SU-DHL-6 (cell line): ENCODE measurements at regions not wholly inside any gene's neighbourhood (a gene's known extent, or its start where the extent isn't known, plus 50 kb on each side); places are given as distances from the start of the nearest gene placed in this dataset.

Source experiments
- H2AFZ ChIP-seq: fragments of 200-600 bp; sonication (generic); 2 replicates; pipeline ENCODE4 v1.6.1; 2014; ENCODE audit warnings: low read depth, mild to moderate bottlenecking, moderate library complexity, mixed read lengths, antibody characterized with exemption, low read length; ENCODE audit not compliant: severe bottlenecking
- H3F3A ChIP-seq: fragments of 200-600 bp; shearing (Covaris generic); 2 replicates; pipeline ENCODE4 v1.6.0; 2016; ENCODE audit warnings: antibody characterized with exemption, mild to moderate bottlenecking; ENCODE audit not compliant: insufficient read depth
- H3K27ac ChIP-seq: fragments of 200-600 bp; sonication (generic); 2 replicates; pipeline ENCODE4 v1.5.1; 2016; ENCODE audit warnings: low read depth, mild to moderate bottlenecking, low read length, moderate library complexity, mixed read lengths
- H3K27me3 ChIP-seq: fragments of 200-600 bp; sonication (generic), shearing (Covaris generic); 2 replicates; pipeline ENCODE4 v1.6.0; 2014; ENCODE audit warnings: mild to moderate bottlenecking, low read length
- H3K36me3 ChIP-seq: fragments of 200-600 bp; sonication (generic); 2 replicates; pipeline ENCODE4 v1.6.1; 2014; ENCODE audit warnings: mild to moderate bottlenecking, low read length, mixed read lengths
- H3K4me2 ChIP-seq: fragments of 300-600, 200-600 bp; shearing (Covaris generic), sonication (generic); 2 replicates; pipeline ENCODE4 v1.6.0; 2014; ENCODE audit warnings: low read length, low read depth, mild to moderate bottlenecking; ENCODE audit not compliant: poor library complexity, severe bottlenecking
- H3K4me3 ChIP-seq: fragments of 200-600 bp; sonication (generic); 2 replicates; pipeline ENCODE4 v1.5.1; 2014; ENCODE audit warnings: antibody characterized with exemption, low read length, mild to moderate bottlenecking, mixed read lengths; ENCODE audit not compliant: insufficient read depth, poor library complexity, severe bottlenecking
- H3K79me2 ChIP-seq: fragments of 200-600 bp; sonication (generic); 2 replicates; pipeline ENCODE4 v1.6.1; 2014; ENCODE audit warnings: mild to moderate bottlenecking, low read length, moderate library complexity; ENCODE audit not compliant: insufficient read depth
- H3K9ac ChIP-seq: fragments of 200-600 bp; sonication (generic); 2 replicates; pipeline ENCODE4 v1.7.0; 2014; ENCODE audit warnings: mild to moderate bottlenecking, low read length
- H3K9me2 ChIP-seq: fragments of 200-600 bp; sonication (generic); replicated peaks from 2 replicates; pipeline ENCODE4 v1.6.1; 2014; ENCODE audit warnings: low read length; ENCODE audit not compliant: insufficient read depth
- H3K9me3 ChIP-seq: fragments of 200-600 bp; sonication (generic); 2 replicates; pipeline ENCODE4 v1.6.1; 2014; ENCODE audit warnings: low read length, mixed read lengths; ENCODE audit not compliant: insufficient read depth
- H4K20me1 ChIP-seq: fragments of 200-600 bp; sonication (generic); 2 replicates; pipeline ENCODE4 v1.6.1; 2014; ENCODE audit warnings: low read depth, mild to moderate bottlenecking, antibody characterized with exemption, low read length, moderate library complexity, mixed read lengths
- EZH2phosphoT487 ChIP-seq: fragments of 200-600 bp; sonication (generic), shearing (Covaris generic); conservative IDR thresholded peaks from 2 replicates; pipeline ENCODE4 v1.6.1; 2018; ENCODE audit warnings: mild to moderate bottlenecking, antibody characterized with exemption, low read length, moderate library complexity, mixed read lengths
- TF ChIP-seq, protein P1 (sequence below): fragments of 200-600 bp; sonication (generic); IDR thresholded peaks from one replicate; pipeline ENCODE4 v1.5.1; 2017; ENCODE audit warnings: antibody characterized with exemption, mild to moderate bottlenecking, low read length, moderate library complexity; ENCODE audit not compliant: insufficient read depth, poor library complexity, severe bottlenecking

GRCh38 chrX:76918033-76918432 lies 490.5 kb downstream of the MAGEE1 start:
- Histone ChIP-seq H3K27ac (no peak overlapping the region), H3K27me3 (no peaks in the 10 kb centered on the region), H3K9me3 (no peaks in the 10 kb centered on the region), H3K79me2 (no peaks in the 10 kb centered on the region), H3K4me3 (no peak overlapping the region), H3K9me2 (no peaks in the 10 kb centered on the region), H4K20me1 (no peaks in the 10 kb centered on the region), H3F3A (no peaks in the 10 kb centered on the region), H3K36me3 (no peaks in the 10 kb centered on the region), H2AFZ (no peak overlapping the region), H3K9ac (no peak overlapping the region), H3K4me2 (no peak overlapping the region)
- TF ChIP-seq, protein P1, sequence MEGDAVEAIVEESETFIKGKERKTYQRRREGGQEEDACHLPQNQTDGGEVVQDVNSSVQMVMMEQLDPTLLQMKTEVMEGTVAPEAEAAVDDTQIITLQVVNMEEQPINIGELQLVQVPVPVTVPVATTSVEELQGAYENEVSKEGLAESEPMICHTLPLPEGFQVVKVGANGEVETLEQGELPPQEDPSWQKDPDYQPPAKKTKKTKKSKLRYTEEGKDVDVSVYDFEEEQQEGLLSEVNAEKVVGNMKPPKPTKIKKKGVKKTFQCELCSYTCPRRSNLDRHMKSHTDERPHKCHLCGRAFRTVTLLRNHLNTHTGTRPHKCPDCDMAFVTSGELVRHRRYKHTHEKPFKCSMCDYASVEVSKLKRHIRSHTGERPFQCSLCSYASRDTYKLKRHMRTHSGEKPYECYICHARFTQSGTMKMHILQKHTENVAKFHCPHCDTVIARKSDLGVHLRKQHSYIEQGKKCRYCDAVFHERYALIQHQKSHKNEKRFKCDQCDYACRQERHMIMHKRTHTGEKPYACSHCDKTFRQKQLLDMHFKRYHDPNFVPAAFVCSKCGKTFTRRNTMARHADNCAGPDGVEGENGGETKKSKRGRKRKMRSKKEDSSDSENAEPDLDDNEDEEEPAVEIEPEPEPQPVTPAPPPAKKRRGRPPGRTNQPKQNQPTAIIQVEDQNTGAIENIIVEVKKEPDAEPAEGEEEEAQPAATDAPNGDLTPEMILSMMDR, result no peak
- TF ChIP-seq EZH2phosphoT487, result no peak

GRCh38 chrX:76919761-76920160 lies 492.3 kb downstream of the MAGEE1 start:
- no peak overlapping the region for H2AFZ ChIP-seq
- no peak overlapping the region for H3K4me2 ChIP-seq

DNA sequence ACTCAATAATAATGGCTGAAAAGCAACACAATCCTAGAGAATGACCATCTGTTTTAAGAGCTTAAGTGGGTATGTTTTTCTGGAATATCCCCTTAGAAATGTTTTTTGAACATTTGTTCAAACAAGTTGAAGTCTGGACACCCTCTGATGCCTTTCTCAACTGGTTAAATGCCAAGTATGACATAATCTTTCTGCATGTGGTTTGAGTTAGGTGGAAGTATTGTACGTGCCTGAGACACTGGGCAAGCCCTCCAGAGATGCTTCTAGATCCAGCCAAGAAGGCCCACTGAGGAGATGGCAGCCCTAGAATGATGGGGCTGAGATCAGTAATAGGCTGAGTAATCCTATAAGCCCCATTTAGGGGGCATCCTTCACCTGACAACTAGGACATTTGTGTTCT lies 493.1 kb downstream of the MAGEE1 start:
- no peaks in the 10 kb centered on the region for H4K20me1 ChIP-seq
- H2AFZ ChIP-seq, result no peak overlapping the region
- no peak overlapping the region for H3K9ac ChIP-seq
- no peak overlapping the region for H3K27ac ChIP-seq
- TF ChIP-seq EZH2phosphoT487, result no peak
- TF ChIP-seq, protein P1, result no peak
- H3K4me2 ChIP-seq, result no peak overlapping the region
- no peaks in the 10 kb centered on the region for H3F3A ChIP-seq
- no peaks in the 10 kb centered on the region for H3K9me3 ChIP-seq
- H3K4me3 ChIP-seq, result no peak overlapping the region
- H3K9me2 ChIP-seq, result no peaks in the 10 kb centered on the region
- H3K79me2 ChIP-seq, result no peaks in the 10 kb centered on the region
- H3K36me3 ChIP-seq, result no peaks in the 10 kb centered on the region
- no peaks in the 10 kb centered on the region for H3K27me3 ChIP-seq

More at GRCh38 chrX:76919761-76920160, 492.3 kb downstream of the MAGEE1 start:
- Histone ChIP-seq H3K9me3 (no peaks in the 10 kb centered on the region), H3K36me3 (no peaks in the 10 kb centered on the region), H3K9me2 (no peaks in the 10 kb centered on the region), H3K9ac (no peak overlapping the region), H3K79me2 (no peaks in the 10 kb centered on the region), H3K27ac (no peak overlapping the region), H4K20me1 (no peaks in the 10 kb centered on the region), H3F3A (no peaks in the 10 kb centered on the region), H3K4me3 (no peak overlapping the region), H3K27me3 (no peaks in the 10 kb centered on the region)
- no peak for TF ChIP-seq EZH2phosphoT487
- TF ChIP-seq, protein P1, result no peak
